PC-3 (cell line): ENCODE measurements at regions not wholly inside any gene's neighbourhood (a gene's known extent, or its start where the extent isn't known, plus 50 kb on each side); places are given as distances from the start of the nearest gene placed in this dataset.

Source experiments
- ATAC-seq: fragments of 200-7000 bp; cut with Tn5 transposase; 2 replicates; pipeline ENCODE4 v1.9.1; 2020; ENCODE audit warnings: mild to moderate bottlenecking, moderate library complexity
- BruUV-seq: library from RNA; stranded (reverse); fragments of 400-500 nt; replicated peaks from 2 replicates; lab custom pipeline; 2021; lab: Mats Ljungman, UMichigan
- CTCF ChIA-PET: fragments of 300-600 bp; sonication (Branson Sonifier 250); formaldehyde crosslinking; loops from one replicate; lab custom pipeline; 2022; ENCODE audit warnings: antibody characterized with exemption; lab: Charles Lee
- POLR2A ChIA-PET: fragments of 300-600 bp; sonication (Branson Sonifier 250); formaldehyde crosslinking; loops from one replicate; lab custom pipeline; 2022; ENCODE audit warnings: antibody characterized with exemption; ENCODE audit not compliant: unreplicated experiment; lab: Charles Lee
- DNase-seq: peaks from one replicate; pipeline ENCODE4 v3.0.0-alpha.2; 2015
- H2AFZ ChIP-seq: fragments of 300-600 bp; sonication (generic); 2 replicates; pipeline ENCODE4 v1.6.0; 2016; ENCODE audit warnings: antibody characterized with exemption, low read length
- H3F3A ChIP-seq: fragments of 300-600 bp; sonication (generic); one replicate; pipeline ENCODE4 v1.6.0; 2017; ENCODE audit warnings: antibody characterized with exemption, low read length, control low read depth, mild to moderate bottlenecking; ENCODE audit not compliant: unreplicated experiment
- H3K27ac ChIP-seq: fragments of 300-600 bp; sonication (generic); 2 replicates; pipeline ENCODE4 v1.5.1; 2016; ENCODE audit warnings: mild to moderate bottlenecking, low read length
- H3K27me3 ChIP-seq: fragments of 300-600 bp; sonication (generic); 2 replicates; pipeline ENCODE4 v1.6.1; 2016; ENCODE audit warnings: low read length, mixed read lengths
- H3K36me3 ChIP-seq: fragments of 300-600 bp; sonication (generic); 2 replicates; pipeline ENCODE4 v1.6.1; 2016; ENCODE audit warnings: low read depth, mixed run types, low read length, mixed read lengths
- H3K4me1 ChIP-seq: fragments of 300-600 bp; sonication (generic); 2 replicates; pipeline ENCODE4 v1.5.1; 2016; ENCODE audit warnings: low read length; ENCODE audit not compliant: insufficient read depth
- H3K4me2 ChIP-seq: fragments of 300-600 bp; sonication (generic); 2 replicates; pipeline ENCODE4 v1.6.0; 2016; ENCODE audit warnings: low read length
- H3K4me3 ChIP-seq: fragments of 300-600 bp; sonication (generic); 2 replicates; pipeline ENCODE4 v1.5.1; 2016; ENCODE audit warnings: mild to moderate bottlenecking, low read length, mixed read lengths
- H3K79me2 ChIP-seq: fragments of 300-600 bp; sonication (generic); 2 replicates; pipeline ENCODE4 v1.6.1; 2017; ENCODE audit warnings: low read length, mixed read lengths
- H3K9ac ChIP-seq: fragments of 300-600 bp; sonication (generic); 2 replicates; pipeline ENCODE4 v1.6.0; 2016; ENCODE audit warnings: mild to moderate bottlenecking, low read length
- H3K9me2 ChIP-seq: fragments of 300-600 bp; sonication (generic); replicated peaks from 2 replicates; pipeline ENCODE4 v1.6.1; 2016; ENCODE audit warnings: mixed run types, low read length, mixed read lengths
- H3K9me3 ChIP-seq: fragments of 300-600 bp; sonication (generic); 2 replicates; pipeline ENCODE4 v1.6.1; 2016; ENCODE audit warnings: low read length, mixed read lengths
- H4K20me1 ChIP-seq: fragments of 300-600 bp; sonication (generic); 2 replicates; pipeline ENCODE4 v1.6.1; 2016; ENCODE audit warnings: low read length, mixed read lengths
- EZH2 ChIP-seq: fragments of 300-600 bp; sonication (generic); IDR thresholded peaks from one replicate; pipeline ENCODE4 v1.6.1; 2017; ENCODE audit warnings: antibody characterized with exemption, mild to moderate bottlenecking, low read length; ENCODE audit not compliant: unreplicated experiment
- EZH2phosphoT487 ChIP-seq: fragments of 300-600 bp; sonication (generic); IDR thresholded peaks from 2 replicates; pipeline ENCODE4 v1.6.1; 2018; ENCODE audit warnings: mild to moderate bottlenecking, antibody characterized with exemption, low read length, borderline replicate concordance
- intact Hi-C: fragments of 100-400 bp; cut with micrococcal nuclease; formaldehyde crosslinking; loops from 2 replicates; pipeline ENCODE4 v1.9.0; 2023
- TF ChIP-seq, protein P1 (sequence below): fragments of 300-600 bp; sonication (generic); conservative IDR thresholded peaks from 2 replicates; pipeline ENCODE4 v1.5.1; 2017; ENCODE audit warnings: antibody characterized with exemption, low read depth, mild to moderate bottlenecking, low read length

DNA sequence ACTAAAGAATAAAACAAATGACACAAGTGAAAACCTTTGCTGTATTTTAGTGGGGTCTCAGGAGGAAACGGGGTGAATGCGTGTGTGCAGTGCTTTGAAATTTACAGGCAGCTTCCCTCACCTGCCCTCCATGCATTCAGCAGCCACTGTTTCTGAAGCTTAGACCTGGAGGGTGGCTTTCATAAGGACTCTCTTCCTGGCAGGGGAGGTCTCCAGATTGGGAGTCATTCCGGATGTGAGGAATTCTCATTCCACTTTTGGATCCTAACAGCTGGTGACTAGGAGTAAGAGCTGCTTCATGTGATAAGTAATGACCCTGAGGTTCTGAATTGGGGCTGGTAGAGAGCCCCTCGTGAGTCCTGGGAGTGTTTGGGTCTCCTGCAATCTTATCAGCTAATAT is 192.5 kb downstream of the SH3BP4 start:
- ChIA-PET CTCF (no interaction called here), POLR2A (no interaction called here)
- no peaks in the 10 kb centered on the region for H4K20me1 ChIP-seq
- ATAC-seq (no peak), DNase-seq (no peak)
- H3K9me3 ChIP-seq = no peaks in the 10 kb centered on the region
- no peak overlapping the region for H3K9ac ChIP-seq
- TF ChIP-seq, protein P1, sequence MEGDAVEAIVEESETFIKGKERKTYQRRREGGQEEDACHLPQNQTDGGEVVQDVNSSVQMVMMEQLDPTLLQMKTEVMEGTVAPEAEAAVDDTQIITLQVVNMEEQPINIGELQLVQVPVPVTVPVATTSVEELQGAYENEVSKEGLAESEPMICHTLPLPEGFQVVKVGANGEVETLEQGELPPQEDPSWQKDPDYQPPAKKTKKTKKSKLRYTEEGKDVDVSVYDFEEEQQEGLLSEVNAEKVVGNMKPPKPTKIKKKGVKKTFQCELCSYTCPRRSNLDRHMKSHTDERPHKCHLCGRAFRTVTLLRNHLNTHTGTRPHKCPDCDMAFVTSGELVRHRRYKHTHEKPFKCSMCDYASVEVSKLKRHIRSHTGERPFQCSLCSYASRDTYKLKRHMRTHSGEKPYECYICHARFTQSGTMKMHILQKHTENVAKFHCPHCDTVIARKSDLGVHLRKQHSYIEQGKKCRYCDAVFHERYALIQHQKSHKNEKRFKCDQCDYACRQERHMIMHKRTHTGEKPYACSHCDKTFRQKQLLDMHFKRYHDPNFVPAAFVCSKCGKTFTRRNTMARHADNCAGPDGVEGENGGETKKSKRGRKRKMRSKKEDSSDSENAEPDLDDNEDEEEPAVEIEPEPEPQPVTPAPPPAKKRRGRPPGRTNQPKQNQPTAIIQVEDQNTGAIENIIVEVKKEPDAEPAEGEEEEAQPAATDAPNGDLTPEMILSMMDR = no peak
- TF ChIP-seq EZH2phosphoT487 (no peak), EZH2 (no peak)
- intact Hi-C loops = loop anchor here (10.0 kb wide), 1 partner anchor 191 kb away; no protein-coding TSS in a partner anchor
- no peaks in the 10 kb centered on the region for H3K9me2 ChIP-seq
- H3K4me3 ChIP-seq = no peak overlapping the region
- H3K4me2 ChIP-seq = no peak overlapping the region
- no TSS peak for BruUV-seq
- H3K4me1 ChIP-seq = peaks cover 7% of the 10 kb centered on the region; the same call in 1 of the 2 replicates
- H3K27ac ChIP-seq = no peak overlapping the region
- H3K36me3 ChIP-seq = no peaks in the 10 kb centered on the region
- H3K27me3 ChIP-seq = no peaks in the 10 kb centered on the region
- H3F3A ChIP-seq = no peaks in the 10 kb centered on the region
- H3K79me2 ChIP-seq = no peaks in the 10 kb centered on the region
- no peak overlapping the region for H2AFZ ChIP-seq

GRCh38 chr2:235146206-235146605 is 194.4 kb downstream of the SH3BP4 start:
- Histone ChIP-seq H3K9ac (no peak overlapping the region), H2AFZ (no peak overlapping the region), H3K36me3 (no peaks in the 10 kb centered on the region), H3K9me2 (no peaks in the 10 kb centered on the region), H3K27me3 (no peaks in the 10 kb centered on the region), H3K4me1 (peaks cover 7% of the 10 kb centered on the region; the same call in 1 of the 2 replicates), H3K27ac (no peak overlapping the region), H4K20me1 (no peaks in the 10 kb centered on the region), H3F3A (no peaks in the 10 kb centered on the region), H3K4me2 (no peak overlapping the region), H3K9me3 (no peaks in the 10 kb centered on the region), H3K79me2 (no peaks in the 10 kb centered on the region), H3K4me3 (no peak overlapping the region)
- ChIA-PET POLR2A (no interaction called here), CTCF (no interaction called here)
- TF ChIP-seq EZH2 (no peak), EZH2phosphoT487 (no peak)
- TF ChIP-seq, protein P1 = no peak
- no TSS peak for BruUV-seq
- intact Hi-C loops = loop anchor here (10.0 kb wide), 1 partner anchor 189 kb away; no protein-coding TSS in a partner anchor
- ATAC-seq (no peak), DNase-seq (no peak)

DNA sequence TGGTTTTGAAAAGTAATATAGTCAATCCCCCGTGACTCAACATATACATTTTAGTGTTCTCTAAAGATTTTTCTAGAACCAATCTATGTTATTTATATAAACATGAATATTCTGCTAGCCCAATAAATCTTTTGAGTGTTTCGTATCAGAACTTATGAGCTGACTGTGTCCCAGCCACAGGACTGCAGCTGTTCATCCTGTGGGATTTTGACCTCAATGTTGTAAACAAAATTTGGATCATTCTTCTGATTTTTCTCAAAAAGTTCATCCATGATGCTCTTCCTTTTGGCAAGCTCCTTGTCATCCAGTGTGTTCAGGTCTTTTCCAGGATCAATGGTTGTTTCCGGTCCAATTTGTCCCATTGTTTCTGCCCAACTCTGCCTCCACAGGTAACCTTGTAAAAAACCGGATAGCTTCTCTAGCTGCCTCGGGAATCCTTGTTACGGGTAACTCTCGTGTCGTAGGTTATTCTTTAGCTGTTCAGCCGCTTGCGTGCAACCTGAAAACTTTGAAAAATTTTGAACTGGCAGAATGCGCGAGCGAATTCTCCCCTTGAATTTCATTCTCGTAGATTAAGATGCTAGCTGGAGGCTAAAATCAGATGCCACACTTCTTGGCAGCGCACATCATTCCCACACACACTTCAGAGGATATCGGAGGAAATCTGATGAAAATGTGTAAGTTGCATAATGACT is 195.2 kb downstream of the SH3BP4 start:
- BruUV-seq = no TSS peak
- no peaks in the 10 kb centered on the region for H3K79me2 ChIP-seq
- no peaks in the 10 kb centered on the region for H3K36me3 ChIP-seq
- TF ChIP-seq EZH2phosphoT487 (no peak), EZH2 (no peak)
- TF ChIP-seq, protein P1 = no peak
- no peaks in the 10 kb centered on the region for H4K20me1 ChIP-seq
- no peak overlapping the region for H2AFZ ChIP-seq
- no peaks in the 10 kb centered on the region for H3K9me2 ChIP-seq
- ChIA-PET POLR2A (no interaction called here), CTCF (no interaction called here)
- H3K9me3 ChIP-seq = no peaks in the 10 kb centered on the region
- no peaks in the 10 kb centered on the region for H3F3A ChIP-seq
- no peaks in the 10 kb centered on the region for H3K27me3 ChIP-seq
- H3K4me1 ChIP-seq = peaks cover 7% of the 10 kb centered on the region; the same call in 1 of the 2 replicates
- intact Hi-C loops = loop anchor here (10.0 kb wide), 1 partner anchor 188 kb away; no protein-coding TSS in a partner anchor
- no peak overlapping the region for H3K4me2 ChIP-seq
- DNase-seq (no peak), ATAC-seq (no peak)
- H3K4me3 ChIP-seq = no peak overlapping the region
- no peak overlapping the region for H3K9ac ChIP-seq
- H3K27ac ChIP-seq = no peak overlapping the region
